GM18858 (cell line): ENCODE measurements at regions not wholly inside any gene's neighbourhood (a gene's known extent, or its start where the extent isn't known, plus 50 kb on each side); places are given as distances from the start of the nearest gene placed in this dataset.

Experiments used
- ATAC-seq: cut with Tn5 transposase; IDR thresholded peaks from one replicate; pipeline ENCODE4 v1.9.1; 2021; ENCODE audit not compliant: unreplicated experiment

GRCh38 chr13:22114630-22115311, 443.9 kb downstream of the FGF9 start:
- ATAC-seq = peak; percentile 86

GRCh38 chr13:22118158-22118557, 447.3 kb downstream of the FGF9 start:
- ATAC-seq = no peak

- no peak for ATAC-seq
Observed at GRCh38 chr13:22120646-22121045, 449.8 kb downstream of the FGF9 start.

GRCh38 chr13:22121146-22121739, 450.4 kb downstream of the FGF9 start:
- ATAC-seq = no peak

- peak; percentile 99 for ATAC-seq
Observed at GRCh38 chr13:22126433-22127021, 455.7 kb downstream of the FGF9 start.

GRCh38 chr13:22127277-22128164, 456.6 kb downstream of the FGF9 start:
- ATAC-seq = no peak

- ATAC-seq = no peak
Observed at GRCh38 chr13:22128441-22129408, 457.9 kb downstream of the FGF9 start.

GRCh38 chr13:22130254-22130653, 459.4 kb downstream of the FGF9 start:
- ATAC-seq = no peak

- no peak for ATAC-seq
Observed at GRCh38 chr13:22134261-22134660, 463.4 kb downstream of the FGF9 start.

GRCh38 chr13:22135446-22135845, 464.6 kb downstream of the FGF9 start:
- ATAC-seq = no peak

- no peak for ATAC-seq
Observed at GRCh38 chr13:22137361-22138050, 466.6 kb downstream of the FGF9 start.

- ATAC-seq = no peak
Observed at GRCh38 chr13:22138947-22139346, 468.1 kb downstream of the FGF9 start.

- no peak for ATAC-seq
Observed at GRCh38 chr13:22141716-22142115, 470.8 kb downstream of the FGF9 start.

- no peak for ATAC-seq
Observed at GRCh38 chr13:22143671-22144070, 472.8 kb downstream of the FGF9 start.

GRCh38 chr13:22144806-22145205, 473.9 kb downstream of the FGF9 start:
- ATAC-seq = no peak

- ATAC-seq = no peak
Observed at GRCh38 chr13:22148187-22148586, 477.3 kb downstream of the FGF9 start.

- ATAC-seq = no peak
Observed at GRCh38 chr13:22152751-22153150, 481.9 kb downstream of the FGF9 start.

- ATAC-seq = no peak
Observed at GRCh38 chr13:22154041-22154440, 483.2 kb downstream of the FGF9 start.

- ATAC-seq = peak; percentile 93
Observed at GRCh38 chr13:22161871-22162270, 491.0 kb downstream of the FGF9 start.

- no peak for ATAC-seq
Observed at GRCh38 chr13:22162889-22163288, 492.0 kb downstream of the FGF9 start.
